GM12865 (cell line): ENCODE measurements at regions not wholly inside any gene's neighbourhood (a gene's known extent, or its start where the extent isn't known, plus 50 kb on each side); places are given as distances from the start of the nearest gene placed in this dataset.

Source experiments
- DNase-seq: peaks from one replicate; pipeline ENCODE4 v3.0.0; 2010; ENCODE audit warnings: low read depth
- H3K4me3 ChIP-seq: 2 replicates; pipeline ENCODE4 v1.5.1; 2011; ENCODE audit warnings: mild to moderate bottlenecking, low read depth, low read length, control low read depth
- TF ChIP-seq, protein P1 (sequence below): IDR thresholded peaks from 2 replicates; pipeline ENCODE4 v1.5.1; 2011; ENCODE audit warnings: low read length, control low read depth, low read depth, inconsistent platforms; ENCODE audit not compliant: insufficient read depth; ENCODE audit errors: missing control alignments

GRCh38 chr6:21967056-21967974 lies 329.5 kb downstream of the PRL start:
- H3K4me3 ChIP-seq: no peak overlapping the region
- TF ChIP-seq, protein P1, sequence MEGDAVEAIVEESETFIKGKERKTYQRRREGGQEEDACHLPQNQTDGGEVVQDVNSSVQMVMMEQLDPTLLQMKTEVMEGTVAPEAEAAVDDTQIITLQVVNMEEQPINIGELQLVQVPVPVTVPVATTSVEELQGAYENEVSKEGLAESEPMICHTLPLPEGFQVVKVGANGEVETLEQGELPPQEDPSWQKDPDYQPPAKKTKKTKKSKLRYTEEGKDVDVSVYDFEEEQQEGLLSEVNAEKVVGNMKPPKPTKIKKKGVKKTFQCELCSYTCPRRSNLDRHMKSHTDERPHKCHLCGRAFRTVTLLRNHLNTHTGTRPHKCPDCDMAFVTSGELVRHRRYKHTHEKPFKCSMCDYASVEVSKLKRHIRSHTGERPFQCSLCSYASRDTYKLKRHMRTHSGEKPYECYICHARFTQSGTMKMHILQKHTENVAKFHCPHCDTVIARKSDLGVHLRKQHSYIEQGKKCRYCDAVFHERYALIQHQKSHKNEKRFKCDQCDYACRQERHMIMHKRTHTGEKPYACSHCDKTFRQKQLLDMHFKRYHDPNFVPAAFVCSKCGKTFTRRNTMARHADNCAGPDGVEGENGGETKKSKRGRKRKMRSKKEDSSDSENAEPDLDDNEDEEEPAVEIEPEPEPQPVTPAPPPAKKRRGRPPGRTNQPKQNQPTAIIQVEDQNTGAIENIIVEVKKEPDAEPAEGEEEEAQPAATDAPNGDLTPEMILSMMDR: no peak
- no peak for DNase-seq

- H3K4me3 ChIP-seq: no peak overlapping the region
- no peak for DNase-seq
- TF ChIP-seq, protein P1: no peak
Observed at GRCh38 chr6:21968411-21968810, 328.4 kb downstream of the PRL start.

- TF ChIP-seq, protein P1: no peak
- H3K4me3 ChIP-seq: no peak overlapping the region
- no peak for DNase-seq
Observed at GRCh38 chr6:21969192-21969591, 327.6 kb downstream of the PRL start.

DNA sequence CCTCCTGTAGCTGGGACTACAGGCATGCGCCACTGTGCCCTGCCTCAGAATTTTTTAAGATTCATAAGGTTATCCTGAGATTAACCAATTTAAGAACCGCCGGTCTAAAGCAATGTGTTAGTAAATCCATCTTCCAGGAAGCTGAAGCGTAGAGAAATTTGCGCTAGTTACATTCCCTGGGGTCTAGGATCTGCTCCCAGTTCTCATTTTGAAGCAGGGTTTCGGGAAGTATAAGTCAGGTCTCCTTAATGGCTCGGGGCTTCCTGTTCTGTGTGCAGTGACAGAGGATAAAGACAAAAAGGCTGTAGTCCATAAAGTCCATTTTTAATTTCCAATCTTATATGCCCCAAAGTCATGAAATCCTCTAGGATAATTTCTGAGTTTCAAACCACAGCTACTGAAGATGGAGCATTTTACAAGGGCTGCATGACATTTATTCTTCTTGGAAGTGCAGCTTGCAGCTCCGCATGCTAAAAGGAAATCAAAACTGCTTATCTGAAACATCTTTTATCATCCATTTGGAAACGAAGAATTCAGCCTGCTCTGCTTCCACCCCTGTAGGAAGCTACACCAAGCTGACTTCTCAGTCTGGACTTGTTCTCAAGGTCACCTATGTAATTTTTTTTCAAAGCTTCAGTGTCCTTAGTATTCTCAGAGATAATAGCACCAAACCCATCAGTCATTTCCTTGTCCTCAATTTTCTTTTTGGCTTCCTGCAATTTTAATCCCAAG lies 326.1 kb downstream of the PRL start:
- no peak for DNase-seq
- TF ChIP-seq, protein P1: no peak
- no peak overlapping the region for H3K4me3 ChIP-seq

- DNase-seq: no peak
- TF ChIP-seq, protein P1: no peak
- no peak overlapping the region for H3K4me3 ChIP-seq
Observed at GRCh38 chr6:21971541-21971940, 325.3 kb downstream of the PRL start.

DNA sequence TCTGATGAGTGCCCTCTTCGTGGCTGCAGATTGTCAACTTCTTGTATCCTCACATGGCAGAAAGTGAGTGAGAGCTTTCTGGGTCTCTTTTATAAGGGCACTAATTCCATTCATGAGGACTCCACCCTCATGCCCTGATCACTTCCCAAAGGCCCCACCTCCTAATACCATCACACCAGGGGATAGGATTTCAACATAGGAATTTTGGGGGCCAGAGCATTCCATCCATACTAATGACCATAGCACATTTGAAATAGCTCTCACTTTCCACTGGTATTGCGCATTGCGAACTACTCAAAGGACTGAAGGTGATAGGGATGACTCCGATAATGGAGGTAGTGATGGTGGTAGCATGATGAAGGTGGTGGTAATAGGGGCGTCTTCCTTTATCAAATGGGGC lies 324.3 kb downstream of the PRL start:
- TF ChIP-seq, protein P1: no peak
- no peak overlapping the region for H3K4me3 ChIP-seq

DNA sequence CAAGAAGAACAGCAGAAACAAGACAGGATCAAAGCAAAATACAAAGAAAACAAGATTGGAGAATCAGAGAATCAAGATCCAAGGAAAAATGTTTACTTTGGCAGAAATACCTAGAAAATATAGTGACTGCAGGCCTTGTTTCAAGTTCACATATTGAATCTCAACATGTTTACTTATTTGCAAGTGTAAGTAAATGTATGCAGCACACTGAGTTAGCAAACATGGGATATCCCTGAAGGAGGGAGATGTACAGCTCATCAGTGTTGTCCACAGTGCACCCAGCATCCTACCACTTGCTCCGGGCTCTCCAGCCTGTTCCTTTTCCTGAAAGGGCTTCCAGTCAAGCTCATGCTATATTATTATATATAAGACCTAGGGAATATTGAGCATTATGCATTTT lies 319.5 kb downstream of the PRL start:
- TF ChIP-seq, protein P1: no peak
- no peak overlapping the region for H3K4me3 ChIP-seq
- DNase-seq: no peak

More for the DNA sequence above, 324.3 kb downstream of the PRL start:
- no peak for DNase-seq
